GM20000 (cell line): ENCODE measurements at regions not wholly inside any gene's neighbourhood (a gene's known extent, or its start where the extent isn't known, plus 50 kb on each side); places are given as distances from the start of the nearest gene placed in this dataset.

ENCODE experiments used
- DNase-seq: peaks from one replicate; pipeline ENCODE4 v3.0.0; 2012; ENCODE audit warnings: low spot score
- TF ChIP-seq, protein P1 (sequence below): IDR thresholded peaks from 2 replicates; pipeline ENCODE4 v1.5.1; 2012; ENCODE audit warnings: mild to moderate bottlenecking, control low read depth; ENCODE audit errors: extremely low read depth, missing control alignments

GRCh38 chr7:108839076-108839475 lies 269.4 kb downstream of the DNAJB9 start:
- TF ChIP-seq, protein P1, sequence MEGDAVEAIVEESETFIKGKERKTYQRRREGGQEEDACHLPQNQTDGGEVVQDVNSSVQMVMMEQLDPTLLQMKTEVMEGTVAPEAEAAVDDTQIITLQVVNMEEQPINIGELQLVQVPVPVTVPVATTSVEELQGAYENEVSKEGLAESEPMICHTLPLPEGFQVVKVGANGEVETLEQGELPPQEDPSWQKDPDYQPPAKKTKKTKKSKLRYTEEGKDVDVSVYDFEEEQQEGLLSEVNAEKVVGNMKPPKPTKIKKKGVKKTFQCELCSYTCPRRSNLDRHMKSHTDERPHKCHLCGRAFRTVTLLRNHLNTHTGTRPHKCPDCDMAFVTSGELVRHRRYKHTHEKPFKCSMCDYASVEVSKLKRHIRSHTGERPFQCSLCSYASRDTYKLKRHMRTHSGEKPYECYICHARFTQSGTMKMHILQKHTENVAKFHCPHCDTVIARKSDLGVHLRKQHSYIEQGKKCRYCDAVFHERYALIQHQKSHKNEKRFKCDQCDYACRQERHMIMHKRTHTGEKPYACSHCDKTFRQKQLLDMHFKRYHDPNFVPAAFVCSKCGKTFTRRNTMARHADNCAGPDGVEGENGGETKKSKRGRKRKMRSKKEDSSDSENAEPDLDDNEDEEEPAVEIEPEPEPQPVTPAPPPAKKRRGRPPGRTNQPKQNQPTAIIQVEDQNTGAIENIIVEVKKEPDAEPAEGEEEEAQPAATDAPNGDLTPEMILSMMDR: no peak
- DNase-seq: no peak

- TF ChIP-seq, protein P1: no peak
- DNase-seq: no peak
These were observed 276.3 kb downstream of the DNAJB9 start for GRCh38 chr7:108845951-108846350.

- no peak for DNase-seq
- TF ChIP-seq, protein P1: no peak
These were observed 276.8 kb downstream of the DNAJB9 start for GRCh38 chr7:108846471-108846870.

DNA sequence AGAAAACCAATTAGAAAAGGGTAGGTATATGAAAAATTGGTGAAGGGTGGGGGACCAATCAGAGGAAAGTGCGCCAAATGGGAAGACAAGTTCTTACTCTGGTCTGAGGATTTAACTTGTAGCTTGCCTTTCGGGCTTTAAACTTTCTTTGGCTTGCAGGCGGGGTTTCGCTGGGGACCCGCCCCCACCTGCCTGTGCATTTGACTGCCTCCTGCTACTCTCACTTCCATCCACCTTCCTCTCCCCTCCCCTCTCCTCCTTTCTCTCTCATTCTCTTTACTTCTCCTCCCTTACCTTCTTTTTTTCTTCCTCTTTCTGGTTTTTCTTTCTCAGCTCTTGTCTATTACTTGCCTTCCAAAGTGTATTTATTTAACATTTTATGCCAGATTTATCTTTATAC lies 278.8 kb downstream of the DNAJB9 start:
- no peak for DNase-seq
- TF ChIP-seq, protein P1: no peak

GRCh38 chr7:108860615-108861014 lies 290.9 kb downstream of the DNAJB9 start:
- TF ChIP-seq, protein P1: no peak
- no peak for DNase-seq

GRCh38 chr7:108861071-108861470 lies 291.4 kb downstream of the DNAJB9 start:
- DNase-seq: no peak
- TF ChIP-seq, protein P1: no peak

- DNase-seq: no peak
- TF ChIP-seq, protein P1: no peak
These were observed 293.7 kb downstream of the DNAJB9 start for GRCh38 chr7:108863227-108863848.
